GM21526 (cell line): ENCODE measurements at regions not wholly inside any gene's neighbourhood (a gene's known extent, or its start where the extent isn't known, plus 50 kb on each side); places are given as distances from the start of the nearest gene placed in this dataset.
"Not testable (repeated sequence)": the region's sequence is repeated elsewhere in the genome, so short reads cannot be mapped to it uniquely, and the experiment has no call there.

Experiments used
- ATAC-seq: cut with Tn5 transposase; IDR thresholded peaks from one replicate; pipeline ENCODE4 v1.9.1; 2021; ENCODE audit warnings: moderate library complexity; ENCODE audit not compliant: unreplicated experiment, low FRiP score

- no peak for ATAC-seq
Measured at GRCh38 chr14:44873536-44873935, 88.2 kb downstream of the KLHL28 start.

GRCh38 chr14:44866770-44867169, 95.0 kb downstream of the KLHL28 start:
- no peak for ATAC-seq

DNA sequence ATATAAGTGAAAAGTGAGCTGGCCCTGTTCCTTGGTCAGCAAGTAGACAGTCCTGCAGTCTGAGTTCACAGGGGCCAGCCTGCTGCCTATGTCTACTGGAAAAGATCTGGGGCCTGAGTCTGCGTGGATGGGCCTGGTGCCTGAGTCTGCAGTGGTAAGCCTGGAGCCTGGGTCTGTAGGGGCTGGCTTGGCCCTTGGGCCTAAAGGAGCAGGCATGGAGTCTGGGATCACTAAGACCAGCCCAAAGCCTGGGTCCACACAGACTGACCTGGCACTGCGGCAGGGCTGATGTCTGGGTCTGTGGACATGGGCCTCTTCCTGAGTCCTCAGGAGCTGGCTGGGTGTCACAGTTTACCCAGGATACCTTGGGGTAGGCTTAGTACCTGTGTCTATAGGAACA, 95.4 kb downstream of the KLHL28 start:
- ATAC-seq, result no peak

DNA sequence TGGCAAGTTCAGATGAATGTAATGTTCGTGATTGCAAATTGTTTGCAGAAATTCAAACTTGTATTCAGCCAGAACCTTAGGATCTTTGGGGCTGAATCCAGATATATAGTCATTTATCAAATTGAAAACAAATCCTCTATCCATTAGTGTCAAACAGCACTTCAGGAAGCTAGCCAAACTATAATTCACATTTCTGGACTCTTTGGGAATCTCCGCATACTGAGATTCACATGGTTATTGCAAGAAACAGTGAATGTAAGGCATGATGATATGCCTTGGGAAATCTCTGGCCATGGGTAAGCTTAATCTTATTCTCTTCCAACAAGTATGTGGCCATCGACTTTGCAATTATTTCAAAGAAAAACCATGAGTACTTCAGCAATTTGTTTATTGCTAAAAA, 98.5 kb downstream of the KLHL28 start:
- no peak for ATAC-seq

DNA sequence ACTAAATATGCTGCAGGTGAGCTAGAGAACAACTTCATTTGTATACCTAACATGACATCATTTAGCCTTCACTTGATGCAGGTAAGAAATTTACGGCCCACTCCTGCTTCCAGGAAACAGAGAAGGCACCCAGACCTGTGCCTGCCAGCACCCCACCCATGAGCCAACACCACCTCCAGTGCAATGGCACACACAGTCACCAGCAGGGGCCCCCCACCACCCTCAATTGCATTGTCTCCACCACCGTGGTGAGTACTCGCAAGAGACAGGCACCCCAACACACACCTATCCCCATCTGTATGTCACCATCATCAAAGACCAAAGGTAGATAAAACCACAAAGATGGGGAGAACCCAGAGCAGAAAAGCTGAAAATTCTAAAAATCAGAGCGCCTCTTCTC, 107.6 kb downstream of the KLHL28 start:
- ATAC-seq, result no peak

- no peak for ATAC-seq
Measured at GRCh38 chr14:44847526-44848309, 114.0 kb downstream of the KLHL28 start.

- no peak for ATAC-seq
Measured at GRCh38 chr14:44846232-44846824, 115.4 kb downstream of the KLHL28 start.

DNA sequence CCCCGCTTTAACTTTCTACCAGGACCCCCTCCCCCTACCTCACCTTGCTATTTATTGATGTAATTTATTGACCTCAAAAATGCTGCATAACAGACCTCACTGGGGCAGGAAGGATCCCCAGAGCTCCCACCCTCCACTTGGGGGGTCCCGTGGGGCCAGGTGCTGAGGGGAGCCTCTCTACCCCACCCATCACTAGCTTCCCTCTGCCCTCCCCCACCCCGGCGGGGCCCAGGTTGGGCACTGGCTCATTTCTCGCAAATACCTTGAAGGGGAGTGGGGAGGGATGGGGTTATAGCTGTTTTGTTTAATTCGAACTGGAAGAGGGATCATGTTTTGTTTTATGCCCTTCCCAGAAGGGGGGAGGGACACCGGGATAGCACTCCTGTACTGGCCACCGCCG, 125.8 kb downstream of the KLHL28 start:
- not testable (repeated sequence) for ATAC-seq

DNA sequence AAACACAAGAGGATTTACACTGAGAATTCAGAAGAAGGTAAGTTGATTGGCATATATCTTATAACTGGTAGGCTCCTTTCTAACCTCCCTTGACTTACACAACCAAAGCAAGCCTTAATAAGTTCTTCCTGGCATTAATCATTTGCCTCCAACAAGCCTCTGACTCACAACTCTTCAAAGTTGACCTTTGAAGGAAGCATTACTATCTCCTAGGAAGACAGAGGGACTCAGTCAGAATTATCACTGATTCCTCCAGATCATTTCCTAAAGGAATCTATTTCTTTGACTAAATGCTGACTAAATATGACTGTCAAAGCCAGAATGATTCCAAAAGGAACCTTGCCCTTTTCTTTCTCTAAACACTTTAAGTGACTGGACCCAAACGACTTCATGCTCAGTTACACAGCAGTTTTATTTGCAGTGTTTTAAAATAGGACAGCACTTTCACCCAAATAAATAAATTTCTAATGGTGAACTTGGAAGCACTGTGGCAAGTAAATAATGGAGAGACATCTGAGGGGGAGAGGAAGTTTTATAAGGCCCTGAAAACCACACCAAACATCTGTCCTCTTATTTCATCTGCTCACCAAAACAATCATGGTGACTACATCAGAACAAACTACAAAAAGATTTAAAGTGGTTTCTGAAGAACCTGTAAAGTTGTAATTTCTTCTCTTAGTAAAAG, 128.2 kb downstream of the KLHL28 start:
- no peak for ATAC-seq

- no peak for ATAC-seq
Measured at GRCh38 chr14:44830371-44830770, 131.4 kb downstream of the KLHL28 start.

DNA sequence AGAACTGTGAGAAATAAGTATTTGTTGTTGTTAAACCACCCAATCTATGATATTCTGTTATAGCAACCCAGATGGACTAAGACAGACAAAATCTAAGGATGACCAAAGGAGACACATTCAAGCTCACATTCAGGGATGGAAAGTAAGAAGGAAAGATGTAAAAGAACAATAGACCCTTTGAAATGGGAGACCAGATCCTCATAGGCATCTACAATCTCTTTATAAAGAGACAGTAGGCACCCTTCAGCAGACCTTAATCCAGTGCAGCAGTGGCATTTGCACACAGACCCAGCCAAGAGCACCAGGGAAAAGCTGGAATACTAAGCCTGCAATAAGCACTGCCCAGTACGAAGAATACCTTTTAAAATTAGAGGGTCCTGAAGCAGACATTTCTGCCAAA, 132.7 kb downstream of the KLHL28 start:
- ATAC-seq, result no peak

DNA sequence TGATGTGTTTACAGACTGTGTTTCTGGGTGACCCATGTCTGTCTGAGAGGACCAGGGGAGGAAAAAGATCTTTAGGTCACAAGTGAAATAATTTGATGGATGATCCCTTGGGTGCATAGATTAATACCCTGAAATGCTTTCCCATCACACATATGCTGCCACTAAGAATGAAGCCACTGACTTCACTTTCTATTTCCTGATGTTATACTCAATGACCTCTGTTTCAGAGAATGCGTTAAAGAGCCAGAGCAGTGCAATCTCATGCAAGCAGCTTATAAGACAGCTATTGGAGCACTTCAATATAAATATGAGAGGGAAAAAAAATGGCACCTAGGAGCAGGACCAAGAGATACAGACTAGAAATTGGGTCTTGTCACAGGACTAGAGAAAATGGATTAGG, 133.7 kb downstream of the KLHL28 start:
- ATAC-seq, result no peak

GRCh38 chr14:44820230-44820964, 141.3 kb downstream of the KLHL28 start:
- no peak for ATAC-seq

- ATAC-seq, result no peak
Measured at GRCh38 chr14:44814196-44814595, 147.6 kb downstream of the KLHL28 start.

GRCh38 chr14:44812672-44813071, 149.1 kb downstream of the KLHL28 start:
- ATAC-seq, result no peak

DNA sequence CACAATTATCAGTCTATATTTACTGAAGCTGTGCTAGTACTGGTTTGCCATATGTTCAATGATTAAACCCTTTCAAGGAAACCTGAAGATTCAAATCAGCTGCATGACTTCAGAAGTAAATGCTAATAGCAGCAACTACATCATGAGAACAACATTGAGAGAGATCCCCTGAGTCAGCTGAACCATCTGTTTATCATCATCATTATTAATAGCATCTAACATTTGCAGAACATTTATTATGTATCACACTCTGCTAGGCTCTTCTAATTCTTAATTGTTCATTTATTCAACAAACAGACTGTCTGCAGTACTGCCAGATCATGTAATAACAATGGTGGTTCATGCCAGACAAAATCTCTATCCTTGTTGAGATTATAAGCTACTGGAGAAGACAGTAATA, 157.4 kb downstream of the KLHL28 start:
- no peak for ATAC-seq

- ATAC-seq, result peak; percentile 81
Measured at GRCh38 chr14:44803239-44803905, 158.4 kb downstream of the KLHL28 start.

- no peak for ATAC-seq
Measured at GRCh38 chr14:44798386-44799242, 163.1 kb downstream of the KLHL28 start.

DNA sequence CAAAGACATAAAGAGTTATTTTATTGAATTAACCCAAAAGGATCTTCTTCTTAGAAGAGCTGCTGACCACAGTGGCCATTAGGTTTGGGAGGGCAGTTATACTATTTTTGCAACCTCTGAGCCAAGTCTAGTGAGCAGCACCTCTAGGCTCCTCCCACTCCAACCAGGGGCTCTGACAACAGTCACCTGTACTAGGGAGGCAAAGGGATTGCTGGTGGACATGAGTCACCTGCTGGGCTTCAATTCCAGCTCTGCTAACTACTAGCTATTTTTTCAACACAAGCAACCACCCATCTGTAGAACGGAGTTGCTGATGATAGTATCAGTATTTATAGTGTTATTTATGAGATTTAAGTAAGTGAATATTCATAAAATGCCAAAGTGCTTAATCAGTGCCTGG, 166.0 kb downstream of the KLHL28 start:
- no peak for ATAC-seq

- ATAC-seq, result no peak
Measured at GRCh38 chr14:44791730-44792129, 170.0 kb downstream of the KLHL28 start.
